Stimulated activated CD4-positive, alpha-beta T cell treated with anti-CD3 and anti-CD28 coated beads, Interleukin-2, amount 100 ng/mL, for 24 hours (primary cell): ENCODE measurements at regions not wholly inside any gene's neighbourhood (a gene's known extent, or its start where the extent isn't known, plus 50 kb on each side); places are given as distances from the start of the nearest gene placed in this dataset.

Experiments used
- DNase-seq, 2 donors: peaks; one replicate each; pipeline ENCODE4 v3.0.0-alpha.2; 2020

DNA sequence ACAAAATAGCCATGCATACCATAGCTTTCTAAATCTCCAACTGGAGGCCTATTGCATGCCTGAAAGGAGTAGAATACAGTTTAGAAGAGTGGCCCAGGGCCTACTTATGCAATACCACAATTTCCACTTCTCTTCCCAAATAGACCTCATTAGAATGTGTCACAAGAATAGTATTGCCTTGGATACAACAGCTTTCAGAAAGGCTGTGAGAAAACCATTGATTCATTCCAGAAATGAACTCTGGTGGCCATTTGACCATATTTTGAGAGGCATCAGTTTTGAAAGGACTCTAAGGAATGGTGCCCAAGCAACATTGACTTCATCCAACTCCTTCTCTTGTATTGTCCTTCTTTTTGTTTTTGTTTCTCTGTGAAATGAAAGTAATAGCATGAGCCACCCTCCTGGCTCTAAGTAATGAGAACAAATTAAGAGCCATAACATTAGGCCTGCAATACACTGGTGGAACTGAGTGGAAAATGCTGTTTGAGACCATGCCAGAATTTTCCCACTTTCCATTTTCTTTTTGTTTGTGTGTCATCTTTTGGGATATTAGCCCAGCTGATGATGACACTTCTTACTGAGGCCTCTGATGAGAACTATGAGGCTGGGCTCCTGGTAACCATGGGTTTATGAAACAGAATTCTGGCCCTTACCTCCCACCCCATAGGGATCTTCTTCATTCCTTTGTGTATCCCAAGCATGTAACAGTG is 90.2 kb downstream of the TMEM174 start:
- no peak for DNase-seq

DNA sequence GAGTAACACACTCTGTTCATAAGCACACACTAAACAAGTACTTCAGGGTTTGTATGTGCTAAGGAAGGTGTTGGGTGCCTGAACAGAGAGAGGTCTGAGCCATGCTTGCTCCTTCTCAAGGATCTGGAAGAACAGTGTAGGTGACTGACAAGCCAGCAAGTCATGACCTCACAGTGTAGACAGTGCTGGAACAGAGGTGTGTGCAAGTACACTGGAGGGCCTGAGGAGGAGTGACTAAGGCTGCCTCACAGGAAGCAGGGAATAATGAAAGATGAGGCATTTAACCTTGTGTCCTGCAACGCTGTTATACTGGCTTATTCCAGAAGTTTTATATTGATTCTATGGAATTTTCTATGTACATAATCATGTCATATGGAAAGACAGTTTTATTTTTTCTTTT is 83.9 kb downstream of the TMEM174 start:
- DNase-seq: no peak

DNA sequence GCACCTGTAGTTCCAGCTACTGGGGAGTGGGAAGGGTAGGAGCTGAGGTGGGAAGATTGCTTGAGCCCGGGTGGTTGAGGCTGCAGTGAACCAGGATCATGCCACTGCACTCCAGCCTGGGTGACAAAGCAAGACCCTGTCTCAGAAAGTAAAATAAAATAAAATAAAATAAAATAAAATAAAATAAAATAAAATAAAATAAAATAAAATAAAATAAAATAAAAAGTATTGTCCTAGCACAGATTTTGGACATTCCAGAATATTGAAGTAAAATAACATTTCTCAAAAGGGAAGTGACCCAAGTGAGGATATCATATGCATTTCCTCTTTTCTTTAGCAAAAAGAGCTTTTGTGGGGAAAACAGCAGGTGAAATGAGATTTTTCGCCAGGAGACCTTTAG is 83.5 kb downstream of the TMEM174 start:
- DNase-seq: no peak

DNA sequence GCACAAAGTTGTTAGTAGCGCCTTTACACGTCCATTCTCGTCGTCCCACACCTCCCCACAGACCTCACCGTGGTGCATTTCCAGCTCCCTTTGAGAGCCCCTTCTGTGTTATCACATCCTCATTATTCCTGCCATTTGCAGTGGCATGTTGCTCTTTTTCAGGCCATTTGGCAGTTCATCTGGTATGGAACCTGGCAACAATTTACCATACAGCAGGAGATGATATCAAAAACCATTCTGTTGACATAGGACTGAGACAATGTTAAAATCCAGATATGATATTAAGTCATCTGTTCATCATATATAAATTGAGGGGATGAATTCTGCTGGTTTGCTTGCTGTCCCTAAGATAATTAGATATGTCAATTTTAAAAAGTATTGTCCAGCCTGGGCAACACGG is 83.0 kb downstream of the TMEM174 start:
- DNase-seq: no peak

DNA sequence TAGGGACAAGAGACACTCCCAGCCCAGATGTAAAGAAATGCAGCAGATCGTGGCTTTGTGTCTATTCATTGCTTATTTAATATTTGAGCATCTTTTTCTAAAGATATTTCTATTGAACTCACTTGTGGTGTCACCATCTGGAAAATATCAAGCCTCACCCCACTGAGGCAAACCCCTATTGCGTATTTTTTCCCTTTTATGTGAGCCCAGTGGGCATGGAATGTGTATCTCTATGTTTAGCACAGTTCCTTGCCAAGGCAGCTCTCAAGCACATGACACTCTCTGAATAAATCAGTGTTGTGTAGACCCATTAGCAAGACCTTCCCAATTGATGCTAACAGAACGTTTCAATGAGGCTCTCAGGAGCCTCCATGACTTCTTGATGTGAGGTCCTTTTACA is 81.6 kb downstream of the TMEM174 start:
- no peak for DNase-seq

DNA sequence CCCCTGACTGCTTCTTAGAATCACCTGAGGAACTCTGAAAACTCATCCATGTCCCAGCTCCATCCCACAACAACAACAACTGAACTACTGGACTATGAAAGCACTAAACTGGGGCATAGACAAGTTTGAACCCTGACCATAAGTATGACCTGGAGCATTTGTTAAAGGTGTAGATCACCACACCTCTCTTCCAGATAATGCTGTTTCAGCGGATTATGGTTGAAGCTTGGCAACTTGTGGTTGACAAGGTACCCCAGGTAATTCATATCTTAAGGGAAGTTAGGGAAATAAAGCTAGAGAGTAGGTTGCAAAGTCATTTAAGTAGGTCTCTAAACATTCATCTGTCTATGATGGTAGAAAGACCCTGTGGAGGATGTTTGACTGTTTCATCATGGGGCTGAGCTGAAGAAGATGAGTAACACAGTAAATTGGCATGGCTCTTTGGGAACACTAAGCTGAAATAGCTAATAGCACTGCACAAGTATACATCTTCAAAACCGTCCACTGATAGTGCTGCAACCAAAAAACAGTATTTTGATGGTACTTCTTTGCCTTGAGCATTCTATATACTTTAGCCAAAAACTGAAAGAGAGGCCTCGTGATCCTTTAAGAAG is 80.2 kb downstream of the TMEM174 start:
- no peak for DNase-seq

DNA sequence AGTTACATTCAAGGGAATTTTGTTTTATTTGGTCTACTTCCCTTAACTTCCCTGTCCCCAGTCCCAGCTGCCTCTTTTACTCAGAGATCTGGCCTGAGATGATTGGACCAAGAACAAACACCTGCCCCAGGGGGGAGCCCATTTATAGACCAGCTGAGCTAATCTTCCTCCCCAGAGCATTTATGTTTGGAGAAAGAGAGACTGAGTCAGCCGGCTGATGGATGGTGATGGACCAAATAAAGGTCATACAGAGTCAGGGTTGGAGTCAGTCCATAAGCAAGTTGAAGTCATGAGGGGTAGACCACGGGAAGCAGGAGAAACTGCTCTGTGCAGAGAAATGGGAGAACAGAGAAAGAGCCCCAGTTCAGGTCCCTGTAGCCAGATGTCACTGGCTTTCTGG is 77.7 kb downstream of the TMEM174 start:
- no peak for DNase-seq

DNA sequence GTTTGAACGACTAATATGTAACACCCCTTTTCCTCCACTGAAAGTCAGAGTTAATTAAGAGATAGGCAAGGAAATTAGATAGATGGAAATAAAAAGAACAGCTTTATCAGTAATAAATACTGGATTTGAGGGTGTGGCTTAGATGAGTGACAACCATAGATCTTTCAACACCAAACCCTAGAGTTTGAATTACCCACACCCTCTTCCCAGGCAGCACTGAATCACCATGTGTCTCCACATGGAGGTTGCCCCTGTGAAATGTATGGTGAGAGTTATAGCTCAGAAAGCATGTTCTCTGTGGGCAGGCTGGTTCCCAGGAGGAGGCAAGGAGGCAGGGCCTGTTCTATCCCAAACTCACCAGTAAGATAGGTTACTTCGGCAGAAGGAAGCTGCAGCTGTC is 69.7 kb downstream of the TMEM174 start:
- no peak for DNase-seq

DNA sequence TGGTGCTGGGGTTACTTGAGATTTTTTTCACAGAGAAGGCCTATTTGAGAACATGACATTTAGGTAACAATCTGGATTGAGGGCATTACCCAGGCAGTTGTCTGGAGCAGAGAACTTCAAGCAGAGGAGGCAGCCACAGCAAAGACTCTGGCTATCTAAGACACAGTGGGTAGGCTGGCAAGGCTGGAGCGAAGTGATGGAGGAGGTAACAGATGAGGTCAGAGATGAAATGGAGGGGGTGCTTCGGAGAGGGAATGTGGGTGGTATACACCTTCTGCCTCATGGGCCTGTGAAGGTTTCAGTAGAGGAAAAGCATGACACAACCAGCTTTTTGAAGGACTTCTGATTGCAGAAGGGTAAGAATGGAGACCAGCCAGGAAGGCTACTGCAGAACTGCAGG is 65.9 kb downstream of the TMEM174 start:
- DNase-seq: no peak

DNA sequence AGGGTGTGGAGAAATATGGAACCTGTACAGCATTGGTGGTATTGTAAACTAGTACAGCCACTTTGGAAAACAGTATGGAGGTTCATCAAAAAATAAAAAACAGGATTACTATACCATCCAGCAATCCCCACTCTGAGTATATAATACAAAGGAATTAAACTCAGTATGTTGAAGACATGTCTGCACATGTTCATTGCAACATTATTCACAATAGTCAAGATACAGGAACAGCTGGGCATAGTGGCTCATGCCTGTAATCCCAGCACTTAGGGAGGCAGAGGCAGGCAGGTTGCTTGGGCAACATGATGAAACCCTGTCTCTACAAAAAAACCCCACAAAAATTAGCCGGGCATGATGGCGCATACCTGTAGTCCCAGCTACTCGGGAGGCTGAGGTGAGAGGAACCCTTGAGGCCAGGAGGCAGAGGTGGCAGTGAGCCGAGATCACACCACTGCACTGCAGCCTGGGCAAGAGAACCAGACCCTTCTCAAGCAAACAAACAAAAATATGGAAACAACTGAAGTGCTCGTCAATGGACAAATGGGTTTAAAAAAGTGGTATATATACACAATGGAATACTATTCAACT is 63.6 kb downstream of the TMEM174 start:
- DNase-seq: no peak

DNA sequence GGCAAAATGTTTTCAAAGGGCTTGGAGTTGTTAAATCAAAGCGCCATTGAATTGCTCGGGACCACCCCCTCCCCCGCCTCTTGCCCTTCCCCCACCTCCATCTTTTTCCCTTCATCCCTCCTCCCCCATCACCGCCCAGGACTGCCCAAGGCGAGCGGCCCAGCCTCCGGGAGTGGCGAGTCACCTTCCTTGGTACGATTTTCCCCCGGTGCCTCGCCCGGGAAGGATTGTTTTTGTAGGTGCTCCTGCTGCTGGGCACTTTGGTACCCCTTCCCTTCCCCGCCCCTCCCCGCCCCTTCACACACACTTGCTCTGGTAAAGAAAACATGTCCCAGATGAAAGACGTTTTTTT is 61.2 kb downstream of the TMEM174 start:
- DNase-seq: no peak

DNA sequence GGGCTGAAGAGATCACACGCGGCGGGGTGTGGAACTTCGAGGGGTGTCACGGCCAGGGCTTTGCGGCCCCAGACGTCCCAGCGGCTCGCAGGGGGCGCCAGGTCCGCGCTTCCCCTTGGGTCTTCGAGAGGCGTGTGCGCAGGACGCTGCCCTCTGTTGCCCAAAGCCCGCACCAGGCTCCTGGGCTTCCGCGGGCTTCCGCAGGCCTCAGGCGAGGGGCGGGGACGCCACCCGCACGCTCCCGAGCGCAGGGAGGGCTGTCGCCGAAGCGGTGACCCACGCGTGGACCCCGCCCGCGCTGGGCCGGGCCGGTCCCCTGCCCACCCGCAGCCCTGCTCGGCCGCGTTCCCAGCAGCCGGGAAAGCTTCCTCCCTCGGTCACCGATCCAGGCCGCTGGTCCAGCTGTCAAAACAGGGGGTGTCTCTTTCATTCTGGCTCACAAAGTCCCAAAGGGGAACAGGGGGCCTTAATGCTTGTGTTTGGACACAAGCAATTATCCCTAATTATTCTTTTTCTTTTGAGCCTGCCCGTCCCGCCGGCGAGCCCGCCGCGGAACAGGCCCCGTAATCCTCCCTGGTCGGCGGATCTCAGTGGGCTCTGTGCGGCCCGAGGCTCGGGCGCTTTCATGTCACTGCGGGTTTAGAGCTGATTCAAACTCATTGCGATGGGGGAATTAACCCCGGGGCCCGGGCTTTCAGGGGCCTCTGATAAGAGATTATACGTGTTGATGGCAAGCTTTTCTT is 60.6 kb downstream of the TMEM174 start:
- DNase-seq: no peak

DNA sequence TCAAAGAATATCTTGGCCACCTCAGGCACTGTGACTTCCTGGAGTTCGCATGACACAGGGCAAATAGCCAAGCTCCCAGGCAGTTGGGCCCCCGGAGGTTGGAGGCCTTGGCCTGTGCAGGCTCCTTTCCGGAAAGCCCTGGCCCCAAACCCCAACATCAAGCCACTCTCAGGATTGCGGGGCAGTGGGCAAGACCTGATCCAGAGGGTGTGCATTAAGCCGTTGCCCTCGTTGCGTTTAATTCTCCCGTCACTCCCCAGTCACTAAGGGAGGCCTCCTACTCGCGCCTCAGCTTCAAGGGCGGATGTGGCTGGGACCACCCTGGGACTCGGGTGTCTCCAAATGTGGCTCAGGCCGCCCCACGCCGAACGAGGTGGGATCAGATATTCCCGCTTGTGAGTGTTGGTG is 60.1 kb downstream of the TMEM174 start:
- DNase-seq: no peak

DNA sequence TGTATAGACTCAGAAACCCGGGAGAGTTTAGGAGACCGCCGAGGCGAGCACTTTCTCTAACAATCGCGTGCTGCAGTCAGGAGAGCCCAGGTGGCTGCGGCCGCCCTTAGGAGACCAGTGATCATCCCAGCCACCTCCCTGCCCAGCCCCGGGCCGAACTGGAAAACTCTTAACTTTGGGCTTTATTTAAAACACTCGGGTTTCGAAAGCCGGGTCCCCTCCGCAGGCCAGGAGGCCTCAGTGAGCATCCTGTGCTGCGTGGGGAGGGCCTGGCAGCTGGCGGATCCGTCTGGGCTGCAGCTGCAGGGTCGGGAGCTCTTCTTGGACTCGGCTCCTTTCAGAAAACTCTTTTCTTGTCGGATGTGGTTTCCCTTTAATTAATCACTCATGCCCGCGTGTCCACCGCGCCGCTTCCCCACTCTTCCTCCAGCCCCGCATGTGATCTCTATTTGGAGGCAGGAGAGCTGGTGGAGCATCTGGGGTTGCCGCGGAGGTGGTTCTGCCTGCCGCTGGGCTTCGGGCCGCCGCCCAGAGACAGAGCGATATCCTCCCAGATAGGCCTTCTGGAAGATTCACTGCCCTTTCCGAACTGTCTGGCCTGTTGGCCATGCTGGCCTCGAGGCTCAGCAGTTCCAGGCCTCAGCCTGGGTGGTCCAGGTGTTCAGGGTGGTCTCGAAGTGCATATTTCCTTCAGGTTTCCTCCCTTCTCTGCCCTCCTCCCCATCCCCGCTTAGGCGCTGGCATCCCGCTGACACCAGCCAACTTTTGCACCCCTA is 59.5 kb downstream of the TMEM174 start:
- no peak for DNase-seq

DNA sequence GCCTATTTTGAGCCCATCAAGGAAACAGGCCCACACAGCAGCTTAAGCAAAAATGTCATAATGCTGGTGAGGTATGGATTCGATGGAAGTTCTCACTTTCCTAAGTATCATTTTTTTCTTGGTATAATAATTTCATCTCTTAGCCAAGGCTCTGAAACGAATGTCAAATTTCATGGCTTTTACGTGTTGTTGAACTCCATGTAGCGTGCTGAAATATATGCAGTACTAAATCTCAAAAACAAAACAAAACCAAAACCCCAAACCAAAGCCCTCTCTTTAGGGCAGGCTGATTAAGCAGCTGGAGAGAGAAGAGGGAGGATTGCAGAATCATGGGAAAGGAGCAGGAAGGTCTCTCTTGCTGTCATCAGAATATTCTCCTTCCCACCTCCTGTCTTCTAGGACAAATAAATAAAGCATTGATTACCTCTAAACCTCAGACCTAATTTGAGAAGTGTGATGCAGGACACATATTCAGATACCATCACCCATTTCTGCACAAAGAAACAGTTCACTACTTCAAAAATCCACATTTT is 58.3 kb downstream of the TMEM174 start:
- no peak for DNase-seq

DNA sequence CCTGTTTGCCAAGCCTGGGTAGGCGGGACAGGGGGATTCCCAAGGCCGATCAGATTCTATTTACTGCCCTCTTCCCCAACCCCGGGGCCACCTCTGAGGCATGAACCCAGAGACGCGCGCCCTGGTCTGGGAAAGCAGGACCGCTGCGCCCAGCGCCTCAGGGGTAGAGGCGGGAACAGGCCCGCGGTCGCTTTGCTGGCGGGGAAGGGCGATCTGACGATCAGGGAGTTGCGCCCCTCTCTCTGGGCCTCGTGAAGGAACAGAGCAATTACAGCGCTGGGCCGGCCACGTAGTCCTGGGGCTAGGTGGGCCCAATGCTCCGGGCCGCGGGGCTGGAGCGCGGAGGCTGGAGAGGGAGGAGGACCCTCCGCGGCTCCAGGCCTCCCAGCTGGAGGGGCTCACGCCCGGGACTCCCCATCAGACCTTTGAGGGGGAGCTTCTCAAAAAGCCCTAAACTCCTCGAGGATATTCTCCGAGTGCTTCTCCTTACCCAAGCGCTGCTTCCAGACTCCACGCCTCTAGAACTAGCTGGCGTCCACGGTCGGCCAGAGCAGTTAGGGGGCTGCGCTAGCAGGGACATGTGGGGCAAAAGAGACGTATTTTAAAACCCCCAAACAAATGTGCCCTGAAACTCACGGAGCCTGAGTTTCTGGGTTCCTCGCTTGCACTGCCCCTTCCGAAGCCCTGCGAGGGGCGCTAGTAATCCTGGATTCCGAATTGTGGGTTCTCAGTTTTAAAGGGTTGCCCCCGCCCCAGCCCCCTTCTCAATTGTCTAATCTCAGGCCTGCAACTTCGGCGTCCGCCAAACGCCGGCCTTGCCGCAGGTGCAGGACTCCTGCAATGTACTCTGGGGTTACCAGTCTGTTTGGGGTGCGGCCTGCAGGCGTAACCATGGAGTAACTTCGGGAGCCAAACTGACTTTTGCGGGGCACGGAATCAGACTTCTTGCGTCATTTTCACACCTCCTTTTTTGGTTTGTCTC is 57.6 kb downstream of the TMEM174 start:
- DNase-seq: no peak

DNA sequence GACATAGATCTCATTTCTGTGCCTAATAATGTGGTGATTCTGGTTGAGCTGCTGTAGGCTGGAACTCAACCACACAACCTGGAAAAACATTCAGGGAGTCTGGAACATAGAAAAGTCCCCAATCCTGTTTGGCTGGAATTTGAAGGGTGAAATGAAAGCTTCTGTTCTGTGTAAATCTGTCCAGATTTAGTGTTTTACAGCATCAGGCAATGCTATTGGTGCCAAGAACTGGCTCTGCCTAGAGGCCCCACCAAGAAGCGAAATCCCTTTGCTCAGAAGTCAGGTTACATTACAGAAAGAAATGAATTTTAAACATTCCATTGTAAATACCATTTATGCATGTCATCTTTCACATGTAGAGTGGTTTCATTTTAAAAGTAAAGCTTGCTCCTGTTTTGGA is 56.3 kb downstream of the TMEM174 start:
- no peak for DNase-seq

DNA sequence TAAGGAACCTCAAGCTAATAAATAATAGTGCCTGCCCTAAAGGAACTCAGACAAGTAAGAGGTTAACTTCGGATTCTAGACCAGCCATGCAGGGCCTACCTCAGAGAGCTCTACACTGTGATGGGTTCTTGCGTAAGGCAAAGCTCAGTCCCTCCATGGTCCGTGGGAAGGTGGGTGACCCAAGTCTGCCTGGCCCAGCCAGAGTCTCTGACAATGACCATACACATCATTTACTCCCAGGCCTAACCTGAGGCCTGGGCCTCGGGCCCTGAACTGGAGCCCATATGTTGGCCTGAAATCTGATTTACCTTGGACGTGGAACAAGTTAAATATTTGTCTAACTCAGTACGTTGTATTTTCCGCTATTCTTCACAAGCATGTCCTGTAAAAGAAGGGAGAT is 55.1 kb downstream of the TMEM174 start:
- no peak for DNase-seq
